Activated CD4-positive, alpha-beta T cell treated with anti-CD3 and anti-CD28 coated beads, Interleukin-2, amount 50 U/mL, for 1 hour (primary cell): ENCODE measurements at regions not wholly inside any gene's neighbourhood (a gene's known extent, or its start where the extent isn't known, plus 50 kb on each side); places are given as distances from the start of the nearest gene placed in this dataset.
"Not testable (repeated sequence)": the region's sequence is repeated elsewhere in the genome, so short reads cannot be mapped to it uniquely, and the experiment has no call there.

ENCODE experiments used
- DNase-seq: peaks from one replicate; pipeline ENCODE4 v3.0.0-alpha.2; 2020

GRCh38 chr15:91625506-91625905 is 228.0 kb upstream of the SLCO3A1 start:
- no peak for DNase-seq

DNA sequence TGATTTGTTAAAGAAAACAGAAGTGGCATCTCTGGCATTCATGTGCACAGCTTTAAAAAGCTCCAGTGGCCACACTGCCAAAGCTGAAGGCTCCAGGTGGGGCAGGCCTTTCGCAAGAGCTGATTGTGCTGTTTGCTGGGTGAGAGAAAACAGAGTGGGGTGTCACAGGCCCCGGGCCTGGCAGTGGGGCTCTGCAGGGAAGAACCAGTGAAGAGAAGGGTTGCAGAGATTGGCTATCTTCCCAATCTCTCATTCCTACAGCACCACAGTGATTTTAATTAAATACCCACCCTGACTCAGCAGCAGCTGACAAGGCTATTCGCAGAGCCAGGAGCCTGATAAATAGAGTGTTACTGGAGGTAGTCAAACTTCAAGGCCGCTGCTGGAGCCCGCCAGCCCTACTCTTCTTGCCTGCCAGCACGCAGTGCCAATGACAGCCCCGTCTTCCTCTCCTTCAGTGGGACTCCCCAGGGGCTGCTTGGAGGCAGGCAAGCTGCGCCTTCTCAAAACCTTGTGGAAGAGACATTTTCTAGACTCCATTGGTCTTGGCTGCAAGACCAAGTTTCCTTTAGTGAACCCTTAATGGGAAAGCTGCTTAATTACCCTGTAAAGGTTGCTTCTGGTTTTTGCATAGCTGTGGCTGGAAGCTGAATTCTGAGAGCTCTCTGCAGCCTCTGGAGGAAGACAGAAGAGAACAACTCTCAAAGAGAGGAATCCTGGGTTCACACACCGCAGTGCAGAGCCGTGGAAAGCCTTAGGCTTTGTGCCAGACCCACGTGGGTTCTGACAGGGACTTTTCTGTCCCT is 225.8 kb upstream of the SLCO3A1 start:
- no peak for DNase-seq

DNA sequence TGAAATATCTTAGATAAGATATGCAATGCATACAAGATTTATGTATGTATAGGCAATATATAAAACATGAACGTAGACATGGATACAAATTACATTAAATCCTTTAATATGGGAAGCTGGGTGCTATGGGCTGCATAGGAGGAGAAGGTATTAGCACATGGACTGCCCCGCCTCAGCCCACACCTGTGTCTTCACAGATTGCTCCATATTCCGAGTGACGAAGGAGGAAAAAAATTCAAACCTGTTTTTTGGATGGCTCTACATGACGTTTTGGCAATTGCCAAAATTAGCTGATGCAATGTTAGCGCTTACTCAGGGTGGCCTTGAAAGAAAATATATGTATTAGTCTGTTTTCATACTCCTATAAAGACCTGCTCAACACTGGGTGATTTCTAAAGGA is 223.4 kb upstream of the SLCO3A1 start:
- DNase-seq, result no peak

- DNase-seq, result no peak
Measured at GRCh38 chr15:91632176-91632575, 221.3 kb upstream of the SLCO3A1 start.

DNA sequence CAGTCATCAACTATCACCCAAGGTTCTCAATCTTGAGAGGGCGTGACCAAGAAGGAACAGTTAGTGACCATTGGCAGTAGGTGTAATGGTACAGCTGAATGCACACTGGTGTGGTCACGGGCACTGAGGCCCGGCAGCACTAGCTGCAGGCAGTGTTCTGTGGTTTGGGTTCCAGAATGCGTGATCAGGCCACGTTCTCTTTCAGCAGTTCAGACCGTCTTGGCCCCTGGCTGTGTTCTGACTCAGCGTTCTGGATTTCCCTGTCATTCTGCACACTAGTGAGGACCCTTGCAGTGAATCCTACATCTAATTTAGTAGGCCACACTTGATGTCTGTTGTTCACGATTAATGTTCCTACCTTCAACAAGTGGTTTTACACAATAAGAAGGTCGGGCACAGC is 220.5 kb upstream of the SLCO3A1 start:
- DNase-seq, result no peak

- no peak for DNase-seq
Measured at GRCh38 chr15:91634179-91634578, 219.3 kb upstream of the SLCO3A1 start.

GRCh38 chr15:91635080-91635479 is 218.4 kb upstream of the SLCO3A1 start:
- no peak for DNase-seq

GRCh38 chr15:91635641-91636040 is 217.9 kb upstream of the SLCO3A1 start:
- no peak for DNase-seq

DNA sequence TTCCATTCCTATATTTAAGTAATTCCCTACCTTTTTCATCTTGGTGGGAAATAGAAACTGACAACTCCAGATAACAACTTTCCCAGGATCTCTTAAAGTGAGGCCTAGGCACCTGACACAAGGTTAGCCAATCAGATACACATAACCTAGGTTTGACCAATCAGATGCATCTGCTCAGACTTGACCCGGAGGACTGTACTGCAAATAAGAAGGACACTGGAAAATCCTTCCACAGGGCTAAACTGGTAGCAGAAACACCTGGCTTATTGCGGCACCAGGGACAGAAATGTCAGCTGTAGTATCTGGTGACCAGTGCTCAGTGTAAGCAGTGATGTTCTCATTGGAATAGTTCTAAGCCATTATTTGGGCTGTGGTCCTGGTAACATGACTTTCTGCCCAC is 204.5 kb upstream of the SLCO3A1 start:
- no peak for DNase-seq

DNA sequence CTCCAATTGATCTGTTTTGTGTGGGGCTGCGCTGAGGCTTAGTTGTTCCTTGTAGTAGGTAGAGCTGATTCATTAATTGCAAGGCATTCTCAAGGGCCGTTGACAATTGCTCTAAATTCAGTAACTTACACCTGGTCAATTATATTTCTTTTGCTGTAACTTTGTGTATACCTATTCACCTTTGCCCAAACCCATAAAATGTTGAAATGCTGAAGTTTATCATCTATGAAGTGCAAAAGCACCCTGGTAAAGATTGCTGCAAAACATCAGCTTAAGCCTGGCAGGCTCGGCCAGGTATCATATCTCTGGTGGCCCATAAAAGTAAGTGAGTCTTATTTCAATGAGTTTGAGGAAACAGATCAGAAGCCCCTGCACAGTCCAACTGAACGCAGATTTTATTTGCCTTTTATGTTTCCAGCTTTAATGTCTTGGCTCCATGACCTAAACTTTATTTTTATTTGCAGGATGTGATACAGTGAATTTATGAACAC is 203.6 kb upstream of the SLCO3A1 start:
- DNase-seq, result no peak

GRCh38 chr15:91651251-91651650 is 202.3 kb upstream of the SLCO3A1 start:
- no peak for DNase-seq

GRCh38 chr15:91652610-91653207 is 200.8 kb upstream of the SLCO3A1 start:
- no peak for DNase-seq

- not testable (repeated sequence) for DNase-seq
Measured at GRCh38 chr15:91655563-91656290, 197.8 kb upstream of the SLCO3A1 start.

DNA sequence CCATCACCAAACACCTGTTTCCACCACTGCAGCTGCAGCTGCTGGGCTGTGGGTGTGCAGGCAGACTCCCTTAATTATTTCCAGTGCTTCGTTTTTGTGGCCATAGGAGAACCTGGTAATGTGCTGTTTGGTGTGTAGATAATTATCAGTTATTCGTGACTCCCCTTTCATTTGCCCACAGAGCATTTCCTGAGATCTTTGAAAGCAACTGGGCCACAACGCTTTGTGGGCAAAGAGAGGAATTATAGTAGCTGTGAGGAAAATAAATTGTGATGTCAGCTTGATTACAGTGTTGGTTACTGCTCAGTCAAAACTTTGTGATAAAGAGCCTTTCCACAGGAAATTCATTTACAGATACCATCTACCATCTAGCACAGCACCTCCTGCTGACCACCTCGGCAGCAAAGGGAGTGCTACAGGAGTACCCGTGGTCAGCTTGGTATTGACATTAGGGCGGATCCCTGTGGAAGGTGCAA is 193.3 kb upstream of the SLCO3A1 start:
- no peak for DNase-seq

DNA sequence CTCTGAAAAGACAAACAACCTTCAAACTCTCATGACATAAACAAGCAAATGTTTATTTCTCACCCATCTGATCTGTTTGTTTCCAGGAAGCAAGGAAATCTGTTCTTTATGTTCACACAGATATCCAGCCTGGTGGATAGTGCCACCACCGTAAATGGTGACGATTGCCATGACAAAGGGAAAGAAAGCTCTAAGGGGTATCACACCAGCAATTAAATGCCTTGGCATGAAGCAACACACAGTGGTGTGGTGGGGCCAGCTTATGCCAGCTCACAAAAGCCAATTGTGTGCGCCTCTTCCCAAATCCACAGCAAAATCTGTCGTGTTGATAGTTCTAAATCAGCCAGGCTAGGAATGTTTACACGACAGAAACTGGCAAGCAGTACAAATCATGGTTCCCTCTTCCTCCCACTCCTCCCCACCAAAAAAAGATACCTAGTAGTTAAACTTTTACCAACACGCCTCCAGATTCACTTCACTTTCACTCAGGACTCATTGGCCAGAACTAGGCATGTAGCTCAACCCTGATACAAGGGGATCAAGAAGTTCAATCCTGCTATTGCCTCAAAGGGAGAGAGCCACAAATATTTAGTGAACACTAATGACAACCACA is 189.2 kb upstream of the SLCO3A1 start:
- DNase-seq, result no peak

DNA sequence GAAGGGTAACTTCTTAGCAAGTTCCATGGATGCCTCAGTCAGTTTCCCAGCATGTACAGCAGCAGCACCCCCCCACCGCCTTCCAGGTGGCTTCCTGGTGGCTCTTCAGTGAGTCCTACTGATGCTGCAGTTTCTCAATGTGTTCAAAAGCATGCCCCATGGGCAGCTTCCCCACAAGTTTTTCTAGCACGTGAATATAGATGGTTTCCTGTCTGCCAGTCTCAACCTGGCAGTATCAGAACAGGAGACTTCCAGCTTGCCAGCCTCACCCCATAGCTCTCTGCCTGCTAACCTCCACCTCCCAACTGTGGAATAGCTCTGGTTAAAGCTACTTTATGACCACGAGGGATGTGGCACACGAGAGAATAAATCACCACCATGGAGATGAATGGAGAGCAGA is 188.3 kb upstream of the SLCO3A1 start:
- no peak for DNase-seq

DNA sequence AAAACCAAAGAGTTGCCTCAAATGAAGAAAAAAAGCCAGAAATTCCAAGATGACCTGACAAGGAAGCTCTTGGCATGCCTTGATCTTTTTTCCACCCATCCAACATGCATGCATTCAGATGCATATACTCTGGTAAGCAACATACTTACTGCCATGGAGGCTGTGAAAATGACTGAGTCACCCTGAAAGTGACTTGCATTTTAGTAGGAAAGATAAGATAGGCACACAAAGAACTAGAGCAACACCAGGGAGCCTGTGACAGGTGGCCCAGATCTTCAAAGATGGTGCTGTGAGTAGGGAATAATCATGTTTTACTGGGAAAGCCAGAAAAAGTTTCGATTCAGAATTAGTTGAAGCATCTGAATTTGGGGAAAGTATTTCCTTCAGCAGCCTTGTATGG is 185.1 kb upstream of the SLCO3A1 start:
- DNase-seq, result no peak

- no peak for DNase-seq
Measured at GRCh38 chr15:91670108-91670507, 183.4 kb upstream of the SLCO3A1 start.

- DNase-seq, result no peak
Measured at GRCh38 chr15:91678003-91678402, 175.5 kb upstream of the SLCO3A1 start.

GRCh38 chr15:91679447-91679846 is 174.1 kb upstream of the SLCO3A1 start:
- no peak for DNase-seq

GRCh38 chr15:91685436-91685835 is 168.1 kb upstream of the SLCO3A1 start:
- no peak for DNase-seq

DNA sequence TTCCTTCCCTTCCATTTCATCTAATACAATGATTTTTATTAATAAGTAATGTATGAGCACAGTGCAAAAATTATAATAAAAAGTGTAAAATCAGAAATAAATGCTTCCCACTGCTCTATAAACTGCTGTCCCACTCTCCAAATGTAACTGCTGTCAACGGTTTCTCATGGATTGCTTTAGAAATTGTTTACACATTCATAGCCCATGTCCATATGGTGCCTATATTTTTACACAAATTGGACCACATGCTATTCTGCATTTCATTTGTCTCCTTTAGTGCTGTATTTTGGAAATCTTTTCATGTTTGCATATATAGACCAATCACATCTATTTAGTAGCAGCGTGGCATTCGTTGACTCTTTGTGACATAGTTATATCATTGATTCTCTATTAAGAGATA is 164.7 kb upstream of the SLCO3A1 start:
- DNase-seq, result no peak

GRCh38 chr15:91689377-91689776 is 164.1 kb upstream of the SLCO3A1 start:
- no peak for DNase-seq
